ENCODE measurements at regions not wholly inside any gene's neighbourhood (a gene's known extent, or its start where the extent isn't known, plus 50 kb on each side); places are given as distances from the start of the nearest gene placed in this dataset.
"Not testable (repeated sequence)": the region's sequence is repeated elsewhere in the genome, so short reads cannot be mapped to it uniquely, and the experiment has no call there.

DNA sequence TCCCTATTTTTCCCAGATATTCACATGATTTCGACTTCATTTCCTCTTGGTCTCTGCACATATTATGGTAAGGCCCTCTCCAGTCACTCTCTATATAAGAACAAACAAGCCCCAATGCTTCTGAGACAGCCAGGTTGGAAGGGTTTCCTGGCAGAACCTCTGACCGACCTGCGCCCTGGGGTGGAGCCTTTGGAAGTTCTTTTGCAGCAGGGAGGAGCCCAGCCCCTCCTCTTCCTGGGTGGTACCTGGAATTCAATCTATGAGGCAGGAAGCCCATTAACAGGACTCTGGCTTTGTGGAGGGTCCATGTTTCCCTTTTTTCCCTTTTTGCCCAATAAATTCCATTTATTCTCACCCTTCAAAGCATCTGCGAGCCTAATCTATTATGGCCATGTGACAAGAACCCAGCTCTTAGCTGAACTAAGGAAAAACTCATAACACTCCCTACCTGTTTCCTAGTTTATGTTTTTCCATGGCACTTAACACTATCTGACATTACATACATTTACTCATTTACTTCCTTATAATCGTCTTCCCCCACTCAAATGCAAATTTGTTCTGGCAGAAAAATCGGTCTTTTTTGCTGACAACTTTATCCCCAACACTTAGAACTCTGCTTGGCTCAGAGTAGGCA lies 92.5 kb upstream of the FRMD4A start:
- no peak for DNase-seq

DNA sequence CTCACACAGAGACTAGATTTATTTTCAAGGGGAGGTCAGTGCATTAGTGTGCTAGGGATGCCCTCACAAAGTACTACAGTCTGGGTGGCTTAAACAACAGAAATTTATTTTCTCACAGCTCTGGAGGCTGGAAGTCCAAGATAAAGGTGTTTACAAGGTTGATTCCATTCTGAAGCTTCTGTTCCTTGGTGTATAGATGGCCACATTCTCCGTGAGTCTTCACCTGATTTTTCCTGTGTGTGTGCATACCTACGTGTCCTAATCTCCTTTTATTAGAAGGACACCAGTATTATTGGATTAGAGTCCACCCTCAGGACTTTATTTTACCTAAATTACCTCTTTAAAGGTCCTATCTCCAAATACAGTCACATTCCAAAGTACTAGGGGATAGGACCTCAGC lies 91.7 kb upstream of the FRMD4A start:
- DNase-seq = no peak

DNA sequence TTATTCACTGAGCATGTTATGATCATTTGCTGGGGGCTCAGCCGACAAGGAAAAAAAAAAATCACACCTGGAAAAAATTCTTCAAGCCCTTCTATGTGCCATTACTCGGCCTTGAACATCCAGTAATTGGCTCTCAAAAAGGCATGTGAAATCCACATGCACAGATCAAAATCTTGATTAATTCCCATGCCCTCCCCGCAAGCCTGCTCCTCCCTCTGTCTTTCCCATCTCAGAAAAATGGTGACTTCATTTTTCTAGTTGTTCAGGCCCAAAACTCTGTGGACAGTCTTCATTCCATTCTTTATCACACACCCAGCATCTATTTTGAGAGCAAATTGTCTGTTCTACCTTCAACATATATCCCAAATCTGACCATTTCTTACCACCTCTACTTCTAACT lies 91.2 kb upstream of the FRMD4A start:
- no peak for DNase-seq

DNA sequence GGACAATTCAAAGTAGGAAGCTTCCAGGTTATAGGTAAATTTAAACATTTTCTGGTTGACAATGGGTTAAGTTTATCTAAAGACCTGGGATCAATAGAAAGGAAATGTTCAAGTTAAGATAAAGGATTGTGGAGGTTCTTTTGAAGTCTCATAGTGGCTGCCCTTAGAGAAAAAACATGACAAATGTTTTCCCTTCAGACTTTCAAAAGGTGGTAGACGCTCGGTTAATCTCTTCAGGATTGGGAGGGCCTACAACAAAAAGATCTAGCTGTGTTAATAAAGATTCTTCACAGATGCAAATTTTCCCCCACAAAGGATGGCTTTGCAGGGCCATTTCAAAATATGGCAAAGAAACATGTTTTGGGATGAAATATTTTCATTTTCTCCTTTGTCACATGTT lies 86.6 kb upstream of the FRMD4A start:
- not testable (repeated sequence) for DNase-seq

- DNase-seq = no peak
Measured at GRCh38 chr10:14416308-14416700, 85.6 kb upstream of the FRMD4A start.

GRCh38 chr10:14415676-14416307 lies 85.1 kb upstream of the FRMD4A start:
- no peak for DNase-seq

- no peak for DNase-seq
Measured at GRCh38 chr10:14414901-14415300, 84.2 kb upstream of the FRMD4A start.

DNA sequence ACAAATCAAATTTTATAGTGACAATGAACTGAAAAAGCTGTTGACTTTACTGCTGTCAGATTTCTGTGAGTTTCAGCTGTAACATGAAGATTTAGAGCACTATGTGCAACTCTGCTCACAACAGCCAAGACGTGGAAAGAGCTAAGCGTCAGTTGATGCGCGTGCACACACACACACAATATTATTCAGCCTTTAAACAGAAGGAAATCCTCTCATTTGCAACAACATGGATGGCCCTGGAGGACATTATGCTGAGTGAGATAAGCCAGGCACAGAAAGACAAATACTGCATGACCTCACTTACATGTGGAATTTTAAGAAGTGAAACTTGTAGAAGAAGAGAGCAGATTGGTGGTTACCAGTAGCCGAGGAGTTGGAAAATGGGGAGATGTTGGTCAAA lies 82.8 kb upstream of the FRMD4A start:
- DNase-seq = no peak

DNA sequence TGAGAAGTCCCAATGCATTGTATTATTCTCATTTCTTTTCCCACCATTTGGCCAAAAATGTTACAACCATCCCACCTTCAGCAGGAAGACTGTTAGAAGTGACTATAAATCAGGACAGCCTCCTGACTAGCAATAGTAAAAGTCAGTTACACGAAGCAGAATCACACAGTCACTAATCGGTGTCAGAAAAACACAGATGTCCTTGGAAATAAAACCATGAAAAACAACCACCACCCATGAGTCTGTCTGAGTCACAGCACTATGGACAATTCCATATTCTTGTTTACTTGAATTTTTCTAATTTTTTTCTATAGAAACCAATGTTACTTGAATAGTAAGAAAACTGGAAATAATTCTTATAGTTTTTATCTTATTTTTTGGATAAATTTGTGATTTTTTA lies 81.9 kb upstream of the FRMD4A start:
- no peak for DNase-seq

DNA sequence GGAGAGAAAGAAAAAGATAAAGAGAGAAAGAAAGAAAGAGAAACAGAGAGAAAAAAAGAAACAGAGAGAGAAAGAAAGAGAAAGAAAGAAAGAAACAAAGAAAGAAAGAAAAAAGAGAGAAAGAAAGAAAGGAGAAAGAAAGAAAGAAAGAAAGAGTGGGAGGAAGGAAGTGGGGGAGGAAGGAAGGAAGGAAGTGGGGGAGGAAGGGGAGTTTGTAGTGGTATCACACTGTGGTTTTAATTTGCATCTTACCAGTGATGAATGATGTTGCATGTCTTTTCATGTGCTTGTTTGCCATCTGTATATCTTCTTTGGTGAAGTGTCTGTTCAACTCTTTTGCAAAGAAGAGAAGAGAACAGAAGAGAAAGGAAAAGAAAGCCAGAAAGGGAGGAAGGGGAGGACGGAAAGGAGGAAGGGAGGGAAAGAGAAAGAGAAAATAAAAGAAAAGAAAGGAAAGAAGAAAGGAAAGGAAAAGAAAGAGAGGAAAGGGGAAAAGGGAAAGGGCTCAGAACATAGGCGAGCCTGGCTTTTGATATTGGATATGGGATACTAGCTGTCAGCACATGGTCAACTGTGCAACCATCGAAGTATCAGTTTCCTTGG lies 79.2 kb upstream of the FRMD4A start:
- no peak for DNase-seq

GRCh38 chr10:14409247-14409646 lies 78.5 kb upstream of the FRMD4A start:
- no peak for DNase-seq

DNA sequence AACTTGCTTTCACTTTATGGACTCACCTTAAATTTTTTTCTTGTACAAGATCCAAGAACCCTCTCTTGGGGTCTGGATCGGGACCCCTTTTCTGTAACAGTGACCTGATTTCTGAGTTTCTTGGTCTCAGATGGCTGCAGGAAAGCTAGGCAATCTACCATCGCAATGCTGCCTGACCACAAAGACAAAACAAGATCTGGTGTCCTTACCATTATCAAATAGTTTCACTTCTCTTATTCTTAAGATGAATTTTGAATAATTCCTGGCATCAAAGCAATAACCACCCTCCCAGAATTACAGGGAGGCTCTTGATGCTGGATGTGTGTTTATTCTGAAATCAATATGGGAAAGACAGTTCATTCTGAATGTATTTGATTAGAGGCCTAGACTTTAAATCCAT lies 77.4 kb upstream of the FRMD4A start:
- DNase-seq = no peak

- DNase-seq = no peak
Measured at GRCh38 chr10:14407567-14407966, 76.8 kb upstream of the FRMD4A start.

GRCh38 chr10:14405076-14406065 lies 74.6 kb upstream of the FRMD4A start:
- DNase-seq = no peak

DNA sequence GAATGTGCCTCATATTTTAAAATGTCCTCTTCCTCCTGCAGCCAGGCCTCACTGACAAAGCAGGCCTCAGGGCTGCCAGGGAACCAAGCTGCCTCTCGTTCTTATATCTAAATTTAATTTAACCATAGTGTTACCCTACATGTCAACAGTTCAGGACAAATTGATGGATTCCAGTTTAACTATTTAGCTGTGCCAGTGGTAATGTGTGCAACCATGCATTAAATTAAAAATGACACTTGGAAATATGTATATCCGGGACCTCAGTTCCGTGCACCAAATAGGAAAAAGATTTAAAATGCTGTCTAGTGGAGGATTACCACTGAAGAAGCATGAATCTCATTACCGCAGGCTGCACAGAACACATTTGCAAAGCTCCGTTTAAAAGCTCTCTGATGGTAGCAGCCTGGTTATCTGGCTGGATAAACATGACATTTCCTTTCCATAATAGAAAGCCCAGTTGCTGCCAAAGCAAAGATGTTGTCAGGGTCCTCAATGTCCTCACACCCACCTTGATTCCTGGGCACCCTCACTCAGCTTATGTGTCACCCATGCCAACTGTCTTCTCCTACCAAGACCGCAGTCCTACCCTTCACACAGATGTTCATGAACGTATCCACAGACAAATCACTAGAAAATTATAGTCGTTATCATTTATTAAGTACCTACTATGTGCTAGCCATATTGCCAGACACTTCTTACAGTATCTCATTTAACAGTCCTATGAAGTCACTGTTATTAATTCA lies 73.3 kb upstream of the FRMD4A start:
- no peak for DNase-seq

DNA sequence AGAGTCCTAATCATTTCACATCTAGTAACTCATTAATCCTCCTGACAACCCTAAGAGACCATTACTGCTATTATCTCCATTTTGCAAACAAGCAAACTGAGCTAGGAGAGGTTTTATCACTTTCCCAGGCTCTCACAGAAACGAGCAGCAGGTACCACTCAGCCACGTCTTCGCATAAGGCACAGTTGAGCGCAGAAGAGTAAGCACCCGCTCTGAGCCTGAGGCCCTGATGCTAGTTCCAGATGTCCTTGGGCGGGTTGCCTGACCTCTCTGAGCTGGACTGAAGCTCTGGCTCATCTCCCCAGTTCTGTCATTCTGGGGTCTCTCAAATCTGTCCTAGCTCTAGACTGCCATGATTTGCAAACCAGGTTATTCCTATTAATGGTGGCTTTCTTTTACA lies 72.6 kb upstream of the FRMD4A start:
- no peak for DNase-seq

GRCh38 chr10:14399641-14400040 lies 68.9 kb upstream of the FRMD4A start:
- no peak for DNase-seq

DNA sequence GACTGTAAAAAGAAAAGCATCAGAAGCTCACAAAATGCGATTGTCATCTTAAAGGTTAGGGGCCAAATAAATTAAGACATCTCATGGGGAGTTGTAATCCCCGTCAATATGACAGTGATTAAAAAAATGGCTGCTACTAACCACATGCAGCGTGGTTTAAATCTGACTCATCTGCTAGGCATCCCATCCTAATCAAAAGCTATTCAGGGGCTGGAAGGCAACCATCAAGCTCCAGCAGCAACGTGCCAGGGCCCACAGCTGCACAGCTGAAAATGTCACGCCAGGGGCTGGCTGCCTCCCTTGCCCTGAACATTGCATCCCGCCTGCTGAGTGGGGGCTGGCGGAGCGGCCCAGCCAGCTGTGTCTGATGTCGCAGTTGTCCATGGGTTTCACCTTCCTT lies 66.3 kb upstream of the FRMD4A start:
- no peak for DNase-seq

DNA sequence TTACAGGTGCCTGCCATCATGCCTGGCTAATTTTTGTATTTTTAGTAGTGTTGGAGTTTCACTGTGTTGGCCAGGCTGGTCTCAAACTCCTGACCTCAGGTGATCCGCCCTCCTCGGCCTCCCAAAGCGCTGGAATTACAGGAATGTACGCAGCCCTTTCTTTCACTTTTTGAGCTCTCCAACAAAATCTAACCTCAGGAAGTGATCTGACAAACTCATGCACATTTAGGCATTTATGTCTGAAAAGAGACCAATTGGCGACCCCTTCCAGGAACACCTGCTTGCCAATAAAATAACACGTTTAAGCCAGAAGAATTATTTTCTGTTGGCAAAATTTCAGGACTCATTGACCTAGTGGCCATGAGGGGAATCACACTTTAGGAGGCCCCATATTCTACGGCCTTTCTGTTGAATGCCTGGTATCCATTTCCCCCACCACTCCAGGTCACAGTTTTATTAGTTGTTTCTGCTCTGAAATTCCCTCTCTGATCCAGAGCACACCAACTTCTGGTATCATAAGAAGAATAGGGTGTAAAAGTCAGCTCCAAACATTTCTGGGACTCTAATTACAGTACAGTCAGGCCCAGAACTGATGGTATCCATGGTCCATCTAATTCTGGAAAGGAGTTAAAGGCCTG lies 65.8 kb upstream of the FRMD4A start:
- DNase-seq = no peak

DNA sequence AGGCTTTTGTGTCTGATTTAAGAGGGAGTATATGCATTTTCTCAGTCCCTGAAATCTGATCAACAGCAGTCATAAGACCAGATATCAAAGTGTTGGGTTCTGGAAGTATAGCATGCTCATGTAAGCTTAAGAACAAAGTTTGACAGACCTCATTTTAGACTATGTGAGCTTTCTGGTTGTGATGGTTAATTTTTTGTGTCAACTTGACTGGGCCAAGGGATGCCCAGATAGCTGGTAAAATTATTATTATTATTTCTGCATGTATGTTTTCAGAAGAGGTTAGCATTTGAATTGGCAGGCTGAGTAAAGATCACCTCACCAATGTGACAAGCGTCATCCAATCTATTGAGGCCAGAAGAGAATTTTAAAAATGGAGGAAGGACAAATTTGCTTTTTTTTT lies 63.5 kb upstream of the FRMD4A start:
- no peak for DNase-seq

DNA sequence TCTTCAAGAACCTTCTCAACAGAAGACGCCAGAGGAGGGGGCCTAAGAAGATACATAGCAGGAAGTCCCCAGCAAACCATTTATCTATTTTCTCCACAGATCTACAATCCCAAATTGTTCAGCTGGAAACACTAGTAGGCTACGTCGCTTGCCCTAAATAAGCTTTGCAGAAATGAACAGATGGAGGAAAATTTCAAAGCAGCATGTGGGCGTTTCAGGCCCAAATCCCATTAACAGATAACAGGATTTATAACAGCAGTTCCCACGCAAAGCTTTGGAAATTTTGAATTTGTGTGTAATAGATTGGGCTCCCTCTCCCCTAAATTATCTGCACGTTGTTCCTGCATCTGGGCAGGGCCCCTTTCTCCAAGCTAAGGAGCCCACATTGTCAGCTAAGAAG lies 60.6 kb upstream of the FRMD4A start:
- DNase-seq = no peak

- DNase-seq = no peak
Measured at GRCh38 chr10:14389981-14390590, 59.4 kb upstream of the FRMD4A start.
